ENCODE measurements at regions not wholly inside any gene's neighbourhood (a gene's known extent, or its start where the extent isn't known, plus 50 kb on each side); places are given as distances from the start of the nearest gene placed in this dataset.

DNA sequence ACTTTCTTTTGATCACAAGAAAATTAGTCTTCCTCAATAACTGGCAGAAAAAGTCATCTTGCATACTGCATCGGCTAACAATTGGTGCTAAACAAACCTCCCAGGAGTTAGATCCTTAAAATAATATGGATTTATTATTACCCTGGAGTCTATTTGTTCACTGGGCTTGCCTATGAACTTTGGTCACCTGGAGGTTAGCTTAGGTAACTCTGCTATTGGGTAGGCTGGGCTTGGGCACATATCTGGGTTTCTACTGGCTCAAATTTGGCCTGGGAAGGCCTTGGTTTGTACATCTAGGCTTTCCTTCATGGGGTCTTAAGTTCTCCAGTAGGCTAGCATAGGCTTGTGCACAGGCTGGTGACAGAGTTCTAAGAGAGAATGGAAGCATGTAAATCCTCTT is 279.9 kb downstream of the RASEF start:
- no peaks in the 10 kb centered on the region for H3K36me3 ChIP-seq (ENCODE audit: insufficient read depth, low read length)
- Mint-ChIP-seq H3K36me3 (no peaks in the 10 kb centered on the region), H3K9me3 (peaks cover 0 to 7% (median under 1%) of the 10 kb centered on the region in 8 donors), H3K4me3 (no peak overlapping the region), H3K4me1 (no peaks in the 10 kb centered on the region), H3K27ac (no peak overlapping the region), H3K27me3 (no peaks in the 10 kb centered on the region)
- ChIA-PET POLR2A (ENCODE audit: partially characterized antibody) (no interaction called here), CTCF (ENCODE audit: partially characterized antibody) (no interaction called here)
- no peaks in the 10 kb centered on the region for H3K4me1 ChIP-seq (ENCODE audit: insufficient read depth, low read length)
- no peak overlapping the region for H3K4me3 ChIP-seq (ENCODE audit: low read length in 2 of 2)
- intact Hi-C loops (cut with micrococcal nuclease) = no loop called here
- H3K9me3 ChIP-seq (ENCODE audit: control insufficient read depth in 1 of 2, low read length in 2 of 2) = no peaks in the 10 kb centered on the region
- H3K27ac ChIP-seq (ENCODE audit: low read depth, low read length) = no peak overlapping the region
- H3K27me3 ChIP-seq (ENCODE audit: insufficient read depth, low read length) = no peaks in the 10 kb centered on the region
- DNase-seq = no peak

DNA sequence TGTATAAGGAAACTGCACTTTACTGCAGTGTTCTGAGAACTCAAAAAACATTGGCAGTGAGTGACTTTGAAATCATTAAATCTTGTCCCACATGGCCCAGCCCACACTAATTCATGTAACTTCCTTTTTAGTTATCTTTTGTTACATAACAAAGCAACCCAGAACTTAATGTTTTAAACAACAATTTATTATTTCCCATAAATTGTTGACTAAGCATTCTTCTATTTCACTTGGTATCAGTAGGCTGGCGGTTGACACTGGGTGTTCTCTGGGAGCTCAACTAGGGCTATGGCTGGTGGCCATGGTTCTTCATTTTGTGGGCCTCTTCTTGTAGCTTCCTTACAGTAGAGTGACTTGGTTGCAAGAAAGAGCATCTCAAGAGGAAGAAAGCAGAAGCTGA is 278.4 kb downstream of the RASEF start:
- H3K4me1 Mint-ChIP-seq = no peaks in the 10 kb centered on the region
- CTCF ChIA-PET (ENCODE audit: partially characterized antibody) = no interaction called here
- no peaks in the 10 kb centered on the region for H3K27me3 Mint-ChIP-seq
- H3K27ac Mint-ChIP-seq = no peak overlapping the region
- intact Hi-C loops (cut with micrococcal nuclease) = no loop called here
- POLR2A ChIA-PET (ENCODE audit: partially characterized antibody) = no interaction called here
- Histone ChIP-seq H3K9me3 (ENCODE audit: control insufficient read depth in 1 of 2, low read length in 2 of 2) (no peaks in the 10 kb centered on the region), H3K4me1 (ENCODE audit: insufficient read depth, low read length) (no peaks in the 10 kb centered on the region), H3K27ac (ENCODE audit: low read depth, low read length) (no peak overlapping the region), H3K4me3 (ENCODE audit: low read length in 2 of 2) (no peak overlapping the region), H3K36me3 (ENCODE audit: insufficient read depth, low read length) (no peaks in the 10 kb centered on the region), H3K27me3 (ENCODE audit: insufficient read depth, low read length) (no peaks in the 10 kb centered on the region)
- H3K4me3 Mint-ChIP-seq = no peak overlapping the region
- DNase-seq = no peak
- H3K36me3 Mint-ChIP-seq = no peaks in the 10 kb centered on the region
- H3K9me3 Mint-ChIP-seq = peaks cover 0 to 7% (median under 1%) of the 10 kb centered on the region in 8 donors

DNA sequence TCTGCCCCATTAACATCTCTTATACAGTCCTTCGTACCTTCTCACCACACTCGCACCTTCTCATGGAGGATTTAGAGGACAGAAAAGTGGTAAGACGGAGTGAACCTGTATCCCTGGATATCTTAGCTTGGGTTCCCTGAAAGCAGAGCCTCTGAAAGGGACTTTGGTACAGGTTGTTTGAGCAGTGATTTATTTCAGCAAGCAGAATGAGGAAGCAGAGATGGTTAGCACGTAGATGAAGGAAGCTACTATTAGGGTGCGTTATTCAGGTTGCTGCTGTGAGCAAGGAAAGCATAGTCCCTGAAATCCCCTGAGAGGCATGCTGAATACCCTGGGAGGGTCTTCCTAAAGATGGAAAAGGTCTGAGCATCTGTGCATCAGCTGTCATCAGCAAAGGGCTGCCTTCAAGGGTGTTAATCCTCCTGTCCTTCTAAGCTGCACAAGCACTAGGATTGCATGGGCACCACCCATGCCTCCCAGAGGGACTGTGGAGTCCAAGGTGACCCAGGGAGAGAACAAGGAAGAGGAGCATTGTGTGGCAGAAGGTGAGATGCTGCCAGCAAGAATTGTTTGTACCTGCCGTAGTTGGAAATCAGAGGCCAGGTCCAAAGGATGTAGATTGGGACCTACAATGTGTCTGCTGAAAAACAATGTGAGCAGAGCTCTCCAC is 273.7 kb downstream of the RASEF start:
- H3K36me3 ChIP-seq (ENCODE audit: insufficient read depth, low read length) = no peaks in the 10 kb centered on the region
- Mint-ChIP-seq H3K4me1 (no peaks in the 10 kb centered on the region), H3K27me3 (no peaks in the 10 kb centered on the region), H3K4me3 (no peak overlapping the region), H3K27ac (no peak overlapping the region), H3K9me3 (peaks cover 0 to 7% (median under 1%) of the 10 kb centered on the region in 8 donors), H3K36me3 (no peaks in the 10 kb centered on the region)
- no peaks in the 10 kb centered on the region for H3K9me3 ChIP-seq (ENCODE audit: control insufficient read depth in 1 of 2, low read length in 2 of 2)
- H3K4me3 ChIP-seq (ENCODE audit: low read length in 2 of 2) = no peak overlapping the region
- intact Hi-C loops (cut with micrococcal nuclease) = no loop called here
- no peaks in the 10 kb centered on the region for H3K4me1 ChIP-seq (ENCODE audit: insufficient read depth, low read length)
- DNase-seq = no peak
- ChIA-PET POLR2A (ENCODE audit: partially characterized antibody) (no interaction called here), CTCF (ENCODE audit: partially characterized antibody) (no interaction called here)
- no peaks in the 10 kb centered on the region for H3K27me3 ChIP-seq (ENCODE audit: insufficient read depth, low read length)
- no peak overlapping the region for H3K27ac ChIP-seq (ENCODE audit: low read depth, low read length)

GRCh38 chr9:82790875-82791274 is 272.1 kb downstream of the RASEF start:
- Histone ChIP-seq H3K27ac (ENCODE audit: low read depth, low read length) (no peak overlapping the region), H3K4me1 (ENCODE audit: insufficient read depth, low read length) (no peaks in the 10 kb centered on the region), H3K9me3 (ENCODE audit: control insufficient read depth in 1 of 2, low read length in 2 of 2) (peaks cover 0 to under 1% of the 10 kb centered on the region in 2 donors), H3K4me3 (ENCODE audit: low read length in 2 of 2) (no peak overlapping the region), H3K36me3 (ENCODE audit: insufficient read depth, low read length) (no peaks in the 10 kb centered on the region), H3K27me3 (ENCODE audit: insufficient read depth, low read length) (no peaks in the 10 kb centered on the region)
- Mint-ChIP-seq H3K9me3 (peaks cover 0 to 7% (median 1%) of the 10 kb centered on the region in 8 donors), H3K4me3 (no peak overlapping the region), H3K4me1 (no peaks in the 10 kb centered on the region), H3K27ac (no peak overlapping the region), H3K27me3 (no peaks in the 10 kb centered on the region), H3K36me3 (no peaks in the 10 kb centered on the region)
- ChIA-PET CTCF (ENCODE audit: partially characterized antibody) (no interaction called here), POLR2A (ENCODE audit: partially characterized antibody) (no interaction called here)
- no peak for DNase-seq
- intact Hi-C loops (cut with micrococcal nuclease) = no loop called here

DNA sequence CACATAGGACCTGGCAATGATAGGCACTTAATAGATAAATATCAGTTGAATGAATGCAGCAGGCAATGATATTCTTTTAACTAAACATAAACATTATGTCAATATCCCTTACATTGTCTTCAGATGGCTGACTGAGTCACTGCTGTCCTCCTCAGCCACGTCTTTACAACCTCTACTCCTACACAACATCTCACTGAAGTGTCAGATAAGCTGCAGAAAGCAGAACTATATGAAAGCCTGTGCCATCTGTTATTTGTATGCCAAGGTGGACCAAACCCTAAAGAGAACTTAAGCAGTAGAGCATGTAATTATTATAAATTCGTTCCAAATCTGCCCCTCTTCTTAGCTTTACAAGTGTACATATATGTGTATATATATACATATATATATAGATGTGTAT is 271.2 kb downstream of the RASEF start:
- H3K27me3 ChIP-seq (ENCODE audit: insufficient read depth, low read length) = no peaks in the 10 kb centered on the region
- H3K27me3 Mint-ChIP-seq = no peaks in the 10 kb centered on the region
- H3K27ac Mint-ChIP-seq = no peak overlapping the region
- no peak overlapping the region for H3K4me3 Mint-ChIP-seq
- H3K9me3 ChIP-seq (ENCODE audit: control insufficient read depth in 1 of 2, low read length in 2 of 2) = peaks cover 0 to 6% of the 10 kb centered on the region in 2 donors
- no peaks in the 10 kb centered on the region for H3K4me1 ChIP-seq (ENCODE audit: insufficient read depth, low read length)
- ChIA-PET CTCF (ENCODE audit: partially characterized antibody) (no interaction called here), POLR2A (ENCODE audit: partially characterized antibody) (no interaction called here)
- no peaks in the 10 kb centered on the region for H3K36me3 Mint-ChIP-seq
- intact Hi-C loops (cut with micrococcal nuclease) = no loop called here
- H3K36me3 ChIP-seq (ENCODE audit: insufficient read depth, low read length) = no peaks in the 10 kb centered on the region
- no peaks in the 10 kb centered on the region for H3K4me1 Mint-ChIP-seq
- no peak for DNase-seq
- no peak overlapping the region for H3K27ac ChIP-seq (ENCODE audit: low read depth, low read length)
- H3K4me3 ChIP-seq (ENCODE audit: low read length in 2 of 2) = no peak overlapping the region
- H3K9me3 Mint-ChIP-seq = peaks cover 0 to 7% (median 1%) of the 10 kb centered on the region in 8 donors

DNA sequence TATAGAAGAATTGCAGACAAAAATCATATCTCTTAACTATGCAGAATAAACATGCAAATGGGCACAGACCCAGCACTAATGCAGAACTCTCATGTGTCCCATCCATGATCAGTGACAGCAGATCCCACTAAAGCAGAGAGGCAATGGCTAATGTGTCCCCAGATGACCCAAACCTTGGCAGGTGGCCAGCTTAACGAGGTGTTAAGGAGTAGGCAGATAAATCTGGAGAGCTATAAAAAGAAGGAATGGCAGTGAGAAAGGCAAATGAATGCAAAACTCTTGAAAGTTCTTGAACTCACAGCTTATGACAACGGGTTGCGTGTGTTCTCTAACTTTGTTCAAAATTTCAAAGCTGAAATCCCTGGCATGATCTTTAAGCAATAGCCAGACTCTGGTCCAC is 265.4 kb downstream of the RASEF start:
- peaks cover 0 to 6% (median 3%) of the 10 kb centered on the region in 8 donors for H3K9me3 Mint-ChIP-seq
- no peak overlapping the region for H3K27ac ChIP-seq (ENCODE audit: low read depth, low read length)
- no peak overlapping the region for H3K27ac Mint-ChIP-seq
- DNase-seq = no peak
- ChIA-PET CTCF (ENCODE audit: partially characterized antibody) (no interaction called here), POLR2A (ENCODE audit: partially characterized antibody) (no interaction called here)
- H3K36me3 ChIP-seq (ENCODE audit: insufficient read depth, low read length) = no peaks in the 10 kb centered on the region
- no peaks in the 10 kb centered on the region for H3K4me1 Mint-ChIP-seq
- no peak overlapping the region for H3K4me3 Mint-ChIP-seq
- intact Hi-C loops (cut with micrococcal nuclease) = no loop called here
- H3K9me3 ChIP-seq (ENCODE audit: control insufficient read depth in 1 of 2, low read length in 2 of 2) = peaks cover 0 to 6% of the 10 kb centered on the region in 2 donors
- H3K27me3 ChIP-seq (ENCODE audit: insufficient read depth, low read length) = no peaks in the 10 kb centered on the region
- no peaks in the 10 kb centered on the region for H3K4me1 ChIP-seq (ENCODE audit: insufficient read depth, low read length)
- H3K4me3 ChIP-seq (ENCODE audit: low read length in 2 of 2) = no peak overlapping the region
- no peaks in the 10 kb centered on the region for H3K36me3 Mint-ChIP-seq
- no peaks in the 10 kb centered on the region for H3K27me3 Mint-ChIP-seq

DNA sequence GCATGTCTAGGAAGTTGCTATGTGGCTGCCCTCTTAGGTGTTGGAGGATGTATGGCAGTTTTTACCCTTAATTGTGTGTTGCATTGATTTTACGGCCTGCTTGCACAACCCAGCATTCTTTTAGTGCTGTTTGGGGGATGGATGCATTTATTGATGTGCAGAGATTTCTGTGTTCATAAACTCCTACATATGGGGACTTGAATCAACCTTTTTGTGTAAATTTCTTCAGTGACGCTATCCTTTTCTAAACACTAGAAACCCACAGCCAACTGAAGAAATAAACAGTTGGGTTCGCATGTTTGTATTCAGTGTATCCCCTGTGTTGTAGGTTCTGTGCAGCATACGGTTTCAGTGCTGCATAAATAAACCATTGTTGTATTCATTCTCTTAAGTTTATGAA is 263.7 kb downstream of the RASEF start:
- intact Hi-C loops (cut with micrococcal nuclease) = no loop called here
- ChIA-PET CTCF (ENCODE audit: partially characterized antibody) (no interaction called here), POLR2A (ENCODE audit: partially characterized antibody) (no interaction called here)
- DNase-seq = no peak
- H3K9me3 Mint-ChIP-seq = peaks cover 0 to 10% (median 4%) of the 10 kb centered on the region in 8 donors
- no peaks in the 10 kb centered on the region for H3K4me1 ChIP-seq (ENCODE audit: insufficient read depth, low read length)
- H3K9me3 ChIP-seq (ENCODE audit: control insufficient read depth in 1 of 2, low read length in 2 of 2) = peaks cover 0 to 6% of the 10 kb centered on the region in 2 donors
- no peaks in the 10 kb centered on the region for H3K36me3 ChIP-seq (ENCODE audit: insufficient read depth, low read length)
- H3K4me1 Mint-ChIP-seq = no peaks in the 10 kb centered on the region
- no peaks in the 10 kb centered on the region for H3K27me3 ChIP-seq (ENCODE audit: insufficient read depth, low read length)
- no peaks in the 10 kb centered on the region for H3K36me3 Mint-ChIP-seq
- H3K27ac Mint-ChIP-seq = no peak overlapping the region
- H3K4me3 ChIP-seq (ENCODE audit: low read length in 2 of 2) = no peak overlapping the region
- H3K27me3 Mint-ChIP-seq = no peaks in the 10 kb centered on the region
- H3K4me3 Mint-ChIP-seq = no peak overlapping the region
- no peak overlapping the region for H3K27ac ChIP-seq (ENCODE audit: low read depth, low read length)

- H3K27ac ChIP-seq (ENCODE audit: low read depth, low read length) = no peak overlapping the region
- no peaks in the 10 kb centered on the region for H3K36me3 ChIP-seq (ENCODE audit: insufficient read depth, low read length)
- intact Hi-C loops (cut with micrococcal nuclease) = no loop called here
- peaks cover 0 to 12% (median 4%) of the 10 kb centered on the region in 8 donors for H3K9me3 Mint-ChIP-seq
- CTCF ChIA-PET (ENCODE audit: partially characterized antibody) = no interaction called here
- H3K4me3 Mint-ChIP-seq = no peak overlapping the region
- no peak for DNase-seq
- no peak overlapping the region for H3K4me3 ChIP-seq (ENCODE audit: low read length in 2 of 2)
- POLR2A ChIA-PET (ENCODE audit: partially characterized antibody) = no interaction called here
- no peaks in the 10 kb centered on the region for H3K4me1 ChIP-seq (ENCODE audit: insufficient read depth, low read length)
- no peaks in the 10 kb centered on the region for H3K4me1 Mint-ChIP-seq
- no peaks in the 10 kb centered on the region for H3K27me3 ChIP-seq (ENCODE audit: insufficient read depth, low read length)
- H3K9me3 ChIP-seq (ENCODE audit: control insufficient read depth in 1 of 2, low read length in 2 of 2) = no peaks in the 10 kb centered on the region
- H3K36me3 Mint-ChIP-seq = no peaks in the 10 kb centered on the region
- no peak overlapping the region for H3K27ac Mint-ChIP-seq
- no peaks in the 10 kb centered on the region for H3K27me3 Mint-ChIP-seq
Measured at GRCh38 chr9:82805027-82805426, 257.9 kb downstream of the RASEF start.
